B cell (primary cell): ENCODE measurements at regions not wholly inside any gene's neighbourhood (a gene's known extent, or its start where the extent isn't known, plus 50 kb on each side); places are given as distances from the start of the nearest gene placed in this dataset.

Experiments used
- ATAC-seq: fragments of 200-7000 bp; cut with Tn5 transposase; one replicate; pipeline ENCODE4 v1.10.0; 2021; ENCODE audit warnings: low read depth, mild to moderate bottlenecking, moderate number of reproducible peaks, moderate library complexity
- CTCF ChIA-PET: fragments of 350-600 bp; sonication (Branson Sonifier 250); formaldehyde crosslinking; loops from one replicate; lab custom pipeline; 2021; ENCODE audit warnings: antibody characterized with exemption, inconsistent platforms; lab: Charles Lee
- POLR2A ChIA-PET: fragments of 350-600 bp; sonication (Branson Sonifier 250); formaldehyde crosslinking; loops from one replicate; lab custom pipeline; 2021; ENCODE audit warnings: antibody characterized with exemption; lab: Charles Lee
- DNase-seq: peaks from one replicate; pipeline ENCODE4 v3.0.0; 2013
- H2AFZ ChIP-seq: 2 replicates; pipeline ENCODE4 v1.6.1; 2012; ENCODE audit warnings: mild to moderate bottlenecking, low read depth, low read length; ENCODE audit not compliant: insufficient read depth, poor library complexity, severe bottlenecking
- H3K27ac ChIP-seq, 2 donors: 1 replicate in 1 of 2; 2 replicates in 1 of 2; pipeline ENCODE4 v1.5.1; 2012 to 2013; ENCODE audit warnings: low read length in 2 of 2, mild to moderate bottlenecking in 2 of 2, moderate library complexity in 1 of 2
- H3K27me3 ChIP-seq, 4 experiments: fragments of 200-600 bp in 1 of 4; sonication (generic) in 1 of 4; replicated peaks in 1 of 4; 1 replicate in 2 of 4; 2 replicates in 2 of 4; pipeline versions ENCODE4 v1.6.1 to v1.7.0; 2013 to 2016; ENCODE audit warnings: low read length in 3 of 4, mild to moderate bottlenecking in 2 of 4, mixed read lengths in 1 of 4, moderate library complexity in 1 of 4; ENCODE audit not compliant: insufficient read depth in 4 of 4, control insufficient read depth in 3 of 4; ENCODE audit errors: control extremely low read depth in 1 of 4
- H3K36me3 ChIP-seq, 2 experiments: replicated peaks in 1 of 2; 1 replicate in 1 of 2; 2 replicates in 1 of 2; pipeline versions ENCODE4 v1.6.1 to v1.7.1; 2013; ENCODE audit warnings: low read length in 1 of 2; ENCODE audit not compliant: insufficient read depth in 2 of 2, control insufficient read depth in 1 of 2; ENCODE audit errors: control extremely low read depth in 1 of 2, extremely low read depth in 1 of 2
- H3K4me1 ChIP-seq, 2 donors: fragments of 200-600 bp in 1 of 2; sonication (generic) in 1 of 2; 1 replicate in 1 of 2; 2 replicates in 1 of 2; pipeline versions ENCODE4 v1.5.1 to v1.6.1; 2013 to 2017; ENCODE audit warnings: low read length in 2 of 2; ENCODE audit not compliant: control insufficient read depth in 2 of 2, insufficient read depth in 2 of 2
- H3K4me2 ChIP-seq: replicated peaks from 2 replicates; pipeline ENCODE3; 2012; ENCODE audit warnings: mild to moderate bottlenecking, low read depth, low read length; ENCODE audit not compliant: poor library complexity, severe bottlenecking
- H3K4me3 ChIP-seq, 5 experiments: fragments of 200-600 bp in 1 of 5; sonication (generic) in 1 of 5; 1 replicate in 3 of 5; 2 replicates in 2 of 5; pipeline versions ENCODE4 v1.5.1 to v1.7.0; 2011 to 2016; ENCODE audit warnings: low read length in 4 of 5, mild to moderate bottlenecking in 4 of 5, low read depth in 2 of 5, control low read depth in 1 of 5, moderate library complexity in 1 of 5; ENCODE audit not compliant: insufficient read depth in 1 of 5; ENCODE audit errors: control extremely low read depth in 1 of 5, extremely low read depth in 1 of 5
- H3K79me2 ChIP-seq: fragments of 200-600 bp; sonication (generic); one replicate; pipeline ENCODE4 v1.6.0; 2016; ENCODE audit warnings: low read length; ENCODE audit not compliant: control insufficient read depth, insufficient read depth
- H3K9ac ChIP-seq: fragments of 200-600 bp; sonication (generic); 2 replicates; pipeline ENCODE4 v1.6.1; 2017; ENCODE audit warnings: mild to moderate bottlenecking, low read length, moderate library complexity
- H3K9me3 ChIP-seq, 3 donors: one replicate each; pipeline versions ENCODE4 v1.6.1 to v1.7.1; 2013; ENCODE audit warnings: low read length in 2 of 3; ENCODE audit not compliant: control insufficient read depth in 2 of 3, insufficient read depth in 1 of 3; ENCODE audit errors: control extremely low read depth in 1 of 3
- H4K20me1 ChIP-seq: 2 replicates; pipeline ENCODE4 v1.6.0; 2012; ENCODE audit warnings: mild to moderate bottlenecking, low read length; ENCODE audit not compliant: insufficient read depth, control insufficient read depth, poor library complexity, severe bottlenecking
- H3K27ac Mint-ChIP-seq: one replicate; pipeline ENCODE4 v1.8.0; 2021; ENCODE audit warnings: mixed read lengths
- H3K27me3 Mint-ChIP-seq: one replicate; pipeline ENCODE4 v1.8.0; 2021; ENCODE audit warnings: mixed read lengths
- H3K4me1 Mint-ChIP-seq: one replicate; pipeline ENCODE4 v1.8.0; 2021; ENCODE audit warnings: mixed read lengths
- H3K4me3 Mint-ChIP-seq: one replicate; pipeline ENCODE4 v1.8.0; 2021; ENCODE audit warnings: mixed read lengths
- H3K9me3 Mint-ChIP-seq: one replicate; pipeline ENCODE4 v1.8.0; 2022; ENCODE audit warnings: mixed read lengths; ENCODE audit not compliant: insufficient read depth
- EZH2 ChIP-seq: IDR thresholded peaks from 2 replicates; pipeline ENCODE4 v1.6.1; 2012; ENCODE audit warnings: borderline replicate concordance, low read depth, mild to moderate bottlenecking, moderate library complexity, low read length; ENCODE audit not compliant: insufficient read depth, poor library complexity, severe bottlenecking
- WGBS: methylation state at CpG from one replicate; pipeline ENCODE4 v1.1.5; 2013; ENCODE audit warnings: missing lambda C conversion rate; ENCODE audit not compliant: insufficient coverage; 5-methylcytosine and 5-hydroxymethylcytosine counted together
- intact Hi-C: fragments of 100-400 bp; cut with micrococcal nuclease; formaldehyde crosslinking; loops from one replicate; pipeline ENCODE4 v1.10.0; 2022
- TF ChIP-seq, protein P1 (sequence below): fragments of 200-600 bp; IDR thresholded peaks from one replicate; pipeline ENCODE4 v1.8.0; 2022; ENCODE audit warnings: antibody characterized with exemption, mild to moderate bottlenecking

DNA sequence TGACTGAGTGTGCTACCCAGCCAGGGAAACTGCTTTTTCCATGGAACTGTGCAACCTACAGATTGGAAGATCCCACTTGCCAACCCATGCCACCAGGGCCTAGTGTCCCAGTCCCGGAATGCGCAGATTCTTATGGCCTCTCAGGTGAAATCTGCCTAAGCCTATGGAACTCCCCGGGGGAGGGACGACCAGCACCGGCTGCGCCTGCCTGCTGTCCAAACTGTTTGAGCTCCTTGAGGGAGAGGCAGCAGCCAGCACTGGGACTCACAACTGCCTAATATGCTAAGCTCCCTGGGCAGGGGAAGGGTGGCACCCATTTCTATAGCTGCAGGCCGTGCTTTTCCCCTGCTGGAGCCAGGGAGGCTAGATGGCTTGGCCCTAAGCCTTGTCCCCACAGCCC lies 92.5 kb upstream of the GZMB start:
- H3K4me1 Mint-ChIP-seq: no peaks in the 10 kb centered on the region
- Histone ChIP-seq H3K79me2 (no peaks in the 10 kb centered on the region), H4K20me1 (no peaks in the 10 kb centered on the region), H3K4me2 (no peak overlapping the region), H3K4me3 (no peak overlapping the region), H2AFZ (no peak overlapping the region), H3K27me3 (peaks cover 0 to 26% (median 6%) of the 10 kb centered on the region in 4 experiments), H3K9me3 (peaks cover 0 to 7% (median 0%) of the 10 kb centered on the region in 3 donors), H3K36me3 (no peaks in the 10 kb centered on the region), H3K9ac (no peak overlapping the region), H3K4me1 (no peaks in the 10 kb centered on the region), H3K27ac (no peak overlapping the region)
- intact Hi-C loops: no loop called here
- H3K9me3 Mint-ChIP-seq: peaks cover 6% of the 10 kb centered on the region
- ATAC-seq (no peak), DNase-seq (no peak)
- H3K4me3 Mint-ChIP-seq: no peak overlapping the region
- CTCF ChIA-PET: no interaction called here
- TF ChIP-seq, protein P1, sequence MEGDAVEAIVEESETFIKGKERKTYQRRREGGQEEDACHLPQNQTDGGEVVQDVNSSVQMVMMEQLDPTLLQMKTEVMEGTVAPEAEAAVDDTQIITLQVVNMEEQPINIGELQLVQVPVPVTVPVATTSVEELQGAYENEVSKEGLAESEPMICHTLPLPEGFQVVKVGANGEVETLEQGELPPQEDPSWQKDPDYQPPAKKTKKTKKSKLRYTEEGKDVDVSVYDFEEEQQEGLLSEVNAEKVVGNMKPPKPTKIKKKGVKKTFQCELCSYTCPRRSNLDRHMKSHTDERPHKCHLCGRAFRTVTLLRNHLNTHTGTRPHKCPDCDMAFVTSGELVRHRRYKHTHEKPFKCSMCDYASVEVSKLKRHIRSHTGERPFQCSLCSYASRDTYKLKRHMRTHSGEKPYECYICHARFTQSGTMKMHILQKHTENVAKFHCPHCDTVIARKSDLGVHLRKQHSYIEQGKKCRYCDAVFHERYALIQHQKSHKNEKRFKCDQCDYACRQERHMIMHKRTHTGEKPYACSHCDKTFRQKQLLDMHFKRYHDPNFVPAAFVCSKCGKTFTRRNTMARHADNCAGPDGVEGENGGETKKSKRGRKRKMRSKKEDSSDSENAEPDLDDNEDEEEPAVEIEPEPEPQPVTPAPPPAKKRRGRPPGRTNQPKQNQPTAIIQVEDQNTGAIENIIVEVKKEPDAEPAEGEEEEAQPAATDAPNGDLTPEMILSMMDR: no peak
- TF ChIP-seq EZH2: no peak
- POLR2A ChIA-PET: no interaction called here
- WGBS: 86% methylated on average over 7 of the region's 7 CpGs
- H3K27me3 Mint-ChIP-seq: peaks cover 42% of the 10 kb centered on the region
- no peak overlapping the region for H3K27ac Mint-ChIP-seq

DNA sequence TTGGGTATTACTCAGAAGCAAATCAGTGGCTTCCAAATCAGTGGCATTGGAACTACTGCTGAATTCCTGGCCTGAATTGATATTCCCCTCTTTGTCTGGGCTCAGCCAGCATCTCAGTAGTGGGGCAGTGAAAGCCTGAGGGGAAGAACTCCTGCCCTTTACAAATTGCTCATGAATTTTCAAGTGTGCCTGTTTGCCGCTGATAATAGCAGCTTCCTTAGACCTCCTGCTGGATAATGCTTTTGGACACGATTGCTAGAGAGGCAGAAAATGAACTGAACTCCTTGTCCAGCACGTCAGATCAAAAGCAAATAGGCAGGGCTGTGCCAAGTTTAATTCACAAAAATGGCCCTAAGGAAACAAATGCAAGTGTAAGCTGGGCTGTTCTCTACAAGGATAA lies 91.3 kb upstream of the GZMB start:
- Mint-ChIP-seq H3K9me3 (peaks cover 6% of the 10 kb centered on the region), H3K4me1 (no peaks in the 10 kb centered on the region), H3K27ac (no peak overlapping the region), H3K4me3 (no peak overlapping the region), H3K27me3 (peaks cover 52% of the 10 kb centered on the region)
- H4K20me1 ChIP-seq: no peaks in the 10 kb centered on the region
- no peak overlapping the region for H3K4me2 ChIP-seq
- H2AFZ ChIP-seq: no peak overlapping the region
- H3K79me2 ChIP-seq: no peaks in the 10 kb centered on the region
- WGBS: 93% methylated on average over 3 of the region's 3 CpGs
- H3K9me3 ChIP-seq: peaks cover 0 to 7% (median 0%) of the 10 kb centered on the region in 3 donors
- no peaks in the 10 kb centered on the region for H3K36me3 ChIP-seq
- no peak for DNase-seq
- ATAC-seq: no peak
- H3K4me3 ChIP-seq: no peak overlapping the region
- H3K27ac ChIP-seq: no peak overlapping the region
- ChIA-PET CTCF (interaction anchor here (0.7 to 1.7 kb wide), 3 partner anchors 10 to 18 kb away, joined by 3 to 5 read pairs (median 3); no protein-coding TSS in a partner anchor), POLR2A (no interaction called here)
- no peaks in the 10 kb centered on the region for H3K4me1 ChIP-seq
- H3K27me3 ChIP-seq: peaks cover 0 to 26% (median 7%) of the 10 kb centered on the region in 4 experiments
- TF ChIP-seq, protein P1: no peak
- no peak for TF ChIP-seq EZH2
- intact Hi-C loops: no loop called here
- H3K9ac ChIP-seq: no peak overlapping the region
